ENCODE measurements at regions not wholly inside any gene's neighbourhood (a gene's known extent, or its start where the extent isn't known, plus 50 kb on each side); places are given as distances from the start of the nearest gene placed in this dataset.

GRCh38 chr19:29022165-29022564 lies 190.8 kb downstream of the UQCRFS1 start:
- Histone ChIP-seq H3K27me3 (ENCODE audit: insufficient read depth, poor library complexity, severe bottlenecking) (no peaks in the 10 kb centered on the region), H3K4me3 (replicated peaks; ENCODE audit: insufficient read depth, low read length) (no peak overlapping the region), H3K27ac (replicated peaks) (no peak overlapping the region)
- TF ChIP-seq, protein P1, sequence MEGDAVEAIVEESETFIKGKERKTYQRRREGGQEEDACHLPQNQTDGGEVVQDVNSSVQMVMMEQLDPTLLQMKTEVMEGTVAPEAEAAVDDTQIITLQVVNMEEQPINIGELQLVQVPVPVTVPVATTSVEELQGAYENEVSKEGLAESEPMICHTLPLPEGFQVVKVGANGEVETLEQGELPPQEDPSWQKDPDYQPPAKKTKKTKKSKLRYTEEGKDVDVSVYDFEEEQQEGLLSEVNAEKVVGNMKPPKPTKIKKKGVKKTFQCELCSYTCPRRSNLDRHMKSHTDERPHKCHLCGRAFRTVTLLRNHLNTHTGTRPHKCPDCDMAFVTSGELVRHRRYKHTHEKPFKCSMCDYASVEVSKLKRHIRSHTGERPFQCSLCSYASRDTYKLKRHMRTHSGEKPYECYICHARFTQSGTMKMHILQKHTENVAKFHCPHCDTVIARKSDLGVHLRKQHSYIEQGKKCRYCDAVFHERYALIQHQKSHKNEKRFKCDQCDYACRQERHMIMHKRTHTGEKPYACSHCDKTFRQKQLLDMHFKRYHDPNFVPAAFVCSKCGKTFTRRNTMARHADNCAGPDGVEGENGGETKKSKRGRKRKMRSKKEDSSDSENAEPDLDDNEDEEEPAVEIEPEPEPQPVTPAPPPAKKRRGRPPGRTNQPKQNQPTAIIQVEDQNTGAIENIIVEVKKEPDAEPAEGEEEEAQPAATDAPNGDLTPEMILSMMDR (IDR thresholded peaks at IDR 0.05; ENCODE audit: insufficient read depth, low read length) = no peak
- TF ChIP-seq POLR2AphosphoS5 (IDR thresholded peaks at IDR 0.05; ENCODE audit: low read depth) = no peak
- TF ChIP-seq SPI1 (IDR thresholded peaks at IDR 0.05; ENCODE audit: borderline replicate concordance, low read depth) = no peak
- no peak for TF ChIP-seq REST (IDR thresholded peaks at IDR 0.05; ENCODE audit: insufficient replicate concordance, low read depth)
- TF ChIP-seq GABPA (IDR thresholded peaks at IDR 0.05; ENCODE audit: low read depth) = no peak
- DNase-seq (ENCODE audit: low read depth in 1 of 2, low spot score in 1 of 2) = no peak

GRCh38 chr19:29021232-29021916 lies 191.6 kb downstream of the UQCRFS1 start:
- no peak overlapping the region for H3K4me3 ChIP-seq (replicated peaks; ENCODE audit: insufficient read depth, low read length)
- H3K27me3 ChIP-seq (ENCODE audit: insufficient read depth, poor library complexity, severe bottlenecking) = no peaks in the 10 kb centered on the region
- no peak for DNase-seq (ENCODE audit: low read depth in 1 of 2, low spot score in 1 of 2)
- no peak overlapping the region for H3K27ac ChIP-seq (replicated peaks)
- TF ChIP-seq SPI1 (IDR thresholded peaks at IDR 0.05; ENCODE audit: borderline replicate concordance, low read depth) = no peak

GRCh38 chr19:29019403-29019802 lies 193.5 kb downstream of the UQCRFS1 start:
- no peak for DNase-seq (ENCODE audit: low read depth in 1 of 2, low spot score in 1 of 2)
- TF ChIP-seq, protein P1 (IDR thresholded peaks at IDR 0.05; ENCODE audit: insufficient read depth, low read length) = no peak
- TF ChIP-seq POLR2AphosphoS5 (IDR thresholded peaks at IDR 0.05; ENCODE audit: low read depth) = no peak
- H3K27ac ChIP-seq (replicated peaks) = no peak overlapping the region
- H3K4me3 ChIP-seq (replicated peaks; ENCODE audit: insufficient read depth, low read length) = no peak overlapping the region
- no peaks in the 10 kb centered on the region for H3K27me3 ChIP-seq (ENCODE audit: insufficient read depth, poor library complexity, severe bottlenecking)

DNA sequence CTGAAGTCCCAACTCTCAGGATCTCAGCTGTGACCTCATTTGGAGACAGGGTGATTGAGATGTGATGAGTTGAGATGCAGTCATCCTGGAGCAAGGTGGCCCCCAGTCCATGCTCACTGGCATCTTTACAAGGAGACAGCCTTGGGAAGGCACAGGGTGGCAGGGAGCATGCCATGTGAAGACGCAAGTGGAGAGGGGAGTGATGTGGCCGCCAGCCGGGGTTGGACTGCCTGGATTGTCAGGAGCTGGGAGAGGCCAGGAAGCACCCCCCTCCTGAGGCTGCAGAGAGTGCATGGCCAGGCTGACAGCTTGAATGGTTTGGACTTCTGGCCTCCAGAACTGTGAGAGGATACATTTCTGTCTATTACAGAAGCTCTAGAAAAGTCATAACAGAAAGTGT lies 194.4 kb downstream of the UQCRFS1 start:
- peaks cover 1% of the 10 kb centered on the region for H3K27me3 ChIP-seq (ENCODE audit: insufficient read depth, poor library complexity, severe bottlenecking)
- DNase-seq (ENCODE audit: low read depth in 1 of 2, low spot score in 1 of 2) = no peak
- no peak for TF ChIP-seq REST (IDR thresholded peaks at IDR 0.05; ENCODE audit: insufficient replicate concordance, low read depth)
- TF ChIP-seq POLR2AphosphoS5 (IDR thresholded peaks at IDR 0.05; ENCODE audit: low read depth) = no peak
- TF ChIP-seq GABPA (IDR thresholded peaks at IDR 0.05; ENCODE audit: low read depth) = no peak
- TF ChIP-seq, protein P1 (IDR thresholded peaks at IDR 0.05; ENCODE audit: insufficient read depth, low read length) = no peak
- no peak for TF ChIP-seq SPI1 (IDR thresholded peaks at IDR 0.05; ENCODE audit: borderline replicate concordance, low read depth)
- no peak overlapping the region for H3K4me3 ChIP-seq (replicated peaks; ENCODE audit: insufficient read depth, low read length)
- no peak overlapping the region for H3K27ac ChIP-seq (replicated peaks)
